Activated CD4-positive, alpha-beta T cell treated with anti-CD3 and anti-CD28 coated beads, Interleukin-2, amount 10 ng/mL, durations not matched to agents 7 days and 5 days (primary cell): ENCODE measurements at regions not wholly inside any gene's neighbourhood (a gene's known extent, or its start where the extent isn't known, plus 50 kb on each side); places are given as distances from the start of the nearest gene placed in this dataset.
"Not testable (repeated sequence)": the region's sequence is repeated elsewhere in the genome, so short reads cannot be mapped to it uniquely, and the experiment has no call there.

Source experiments
- CTCF ChIA-PET: fragments of 350-600 bp; sonication (Branson Sonifier 250); formaldehyde crosslinking; loops from one replicate; lab custom pipeline; 2021; ENCODE audit warnings: antibody characterized with exemption; lab: Charles Lee
- POLR2A ChIA-PET: fragments of 350-600 bp; sonication (Branson Sonifier 250); formaldehyde crosslinking; loops from one replicate; lab custom pipeline; 2021; ENCODE audit warnings: antibody characterized with exemption; lab: Charles Lee
- DNase-seq: peaks from one replicate; pipeline ENCODE4 v3.0.0-alpha.2; 2020
- H3K27ac Mint-ChIP-seq: one replicate; pipeline ENCODE4 v1.8.0; 2021; ENCODE audit warnings: mild to moderate bottlenecking, moderate library complexity, mixed read lengths
- H3K27me3 Mint-ChIP-seq: one replicate; pipeline ENCODE4 v1.8.0; 2021; ENCODE audit warnings: mixed read lengths
- H3K36me3 Mint-ChIP-seq: one replicate; pipeline ENCODE4 v1.8.0; 2021; ENCODE audit warnings: low read depth, mixed read lengths
- H3K4me1 Mint-ChIP-seq: one replicate; pipeline ENCODE4 v1.8.0; 2021; ENCODE audit warnings: mixed read lengths
- H3K4me3 Mint-ChIP-seq: one replicate; pipeline ENCODE4 v1.8.0; 2021; ENCODE audit warnings: mild to moderate bottlenecking, moderate library complexity, mixed read lengths
- H3K9me3 Mint-ChIP-seq: one replicate; pipeline ENCODE4 v1.8.0; 2021; ENCODE audit warnings: mixed read lengths

GRCh38 chr2:22942441-22942840, 442.5 kb upstream of the KLHL29 start:
- CTCF ChIA-PET, result no interaction called here

GRCh38 chr2:22944143-22944542, 440.8 kb upstream of the KLHL29 start:
- Mint-ChIP-seq H3K27ac (no peak overlapping the region), H3K9me3 (no peaks in the 10 kb centered on the region), H3K4me3 (no peak overlapping the region), H3K4me1 (no peaks in the 10 kb centered on the region), H3K36me3 (no peaks in the 10 kb centered on the region), H3K27me3 (no peaks in the 10 kb centered on the region)
- CTCF ChIA-PET, result no interaction called here
- POLR2A ChIA-PET, result no interaction called here
- DNase-seq, result no peak

More at GRCh38 chr2:22942441-22942840, 442.5 kb upstream of the KLHL29 start:
- Mint-ChIP-seq H3K27me3 (peaks cover 1% of the 10 kb centered on the region), H3K27ac (no peak overlapping the region), H3K4me1 (no peaks in the 10 kb centered on the region), H3K4me3 (no peak overlapping the region), H3K9me3 (no peaks in the 10 kb centered on the region), H3K36me3 (no peaks in the 10 kb centered on the region)
- no peak for DNase-seq
- POLR2A ChIA-PET, result no interaction called here

GRCh38 chr2:22946553-22946952, 438.4 kb upstream of the KLHL29 start:
- no peak overlapping the region for H3K4me3 Mint-ChIP-seq
- DNase-seq, result no peak
- no peak overlapping the region for H3K27ac Mint-ChIP-seq
- H3K36me3 Mint-ChIP-seq, result no peaks in the 10 kb centered on the region
- no peaks in the 10 kb centered on the region for H3K9me3 Mint-ChIP-seq
- ChIA-PET CTCF (no interaction called here), POLR2A (no interaction called here)
- no peaks in the 10 kb centered on the region for H3K4me1 Mint-ChIP-seq
- H3K27me3 Mint-ChIP-seq, result no peaks in the 10 kb centered on the region

- DNase-seq, result no peak
- ChIA-PET POLR2A (no interaction called here), CTCF (no interaction called here)
- H3K4me1 Mint-ChIP-seq, result no peaks in the 10 kb centered on the region
- no peaks in the 10 kb centered on the region for H3K9me3 Mint-ChIP-seq
- no peak overlapping the region for H3K4me3 Mint-ChIP-seq
- no peak overlapping the region for H3K27ac Mint-ChIP-seq
- H3K27me3 Mint-ChIP-seq, result no peaks in the 10 kb centered on the region
- no peaks in the 10 kb centered on the region for H3K36me3 Mint-ChIP-seq
Observed at GRCh38 chr2:22947741-22948140, 437.2 kb upstream of the KLHL29 start.

- H3K4me1 Mint-ChIP-seq, result no peaks in the 10 kb centered on the region
- no peak overlapping the region for H3K4me3 Mint-ChIP-seq
Observed at GRCh38 chr2:22950431-22950830, 434.5 kb upstream of the KLHL29 start.

GRCh38 chr2:22952656-22953225, 432.2 kb upstream of the KLHL29 start:
- H3K4me1 Mint-ChIP-seq, result no peaks in the 10 kb centered on the region
- H3K9me3 Mint-ChIP-seq, result no peaks in the 10 kb centered on the region
- DNase-seq, result no peak
- ChIA-PET POLR2A (interaction anchor here (0.6 kb wide), 1 partner anchor 1137 kb away, joined by 3 read pairs; no protein-coding TSS in a partner anchor), CTCF (no interaction called here)
- no peaks in the 10 kb centered on the region for H3K36me3 Mint-ChIP-seq
- no peak overlapping the region for H3K27ac Mint-ChIP-seq
- no peaks in the 10 kb centered on the region for H3K27me3 Mint-ChIP-seq
- H3K4me3 Mint-ChIP-seq, result no peak overlapping the region

More at GRCh38 chr2:22950431-22950830, 434.5 kb upstream of the KLHL29 start:
- Mint-ChIP-seq H3K27me3 (no peaks in the 10 kb centered on the region), H3K27ac (no peak overlapping the region), H3K9me3 (no peaks in the 10 kb centered on the region), H3K36me3 (no peaks in the 10 kb centered on the region)
- CTCF ChIA-PET, result no interaction called here
- POLR2A ChIA-PET, result no interaction called here
- DNase-seq, result no peak

- Mint-ChIP-seq H3K9me3 (no peaks in the 10 kb centered on the region), H3K36me3 (no peaks in the 10 kb centered on the region), H3K27ac (no peak overlapping the region), H3K4me1 (no peaks in the 10 kb centered on the region), H3K4me3 (no peak overlapping the region), H3K27me3 (no peaks in the 10 kb centered on the region)
- DNase-seq, result no peak
- ChIA-PET CTCF (interaction anchor here (0.5 kb wide), 1 partner anchor 36 kb away, joined by 3 read pairs; no protein-coding TSS in a partner anchor), POLR2A (no interaction called here)
Observed at GRCh38 chr2:22957446-22957845, 427.5 kb upstream of the KLHL29 start.

GRCh38 chr2:22958308-22958707, 426.7 kb upstream of the KLHL29 start:
- Mint-ChIP-seq H3K27ac (no peak overlapping the region), H3K27me3 (no peaks in the 10 kb centered on the region), H3K36me3 (no peaks in the 10 kb centered on the region), H3K4me3 (no peak overlapping the region), H3K4me1 (no peaks in the 10 kb centered on the region), H3K9me3 (no peaks in the 10 kb centered on the region)
- DNase-seq, result no peak
- ChIA-PET CTCF (no interaction called here), POLR2A (no interaction called here)

- H3K36me3 Mint-ChIP-seq, result no peaks in the 10 kb centered on the region
- no peaks in the 10 kb centered on the region for H3K27me3 Mint-ChIP-seq
- ChIA-PET CTCF (no interaction called here), POLR2A (no interaction called here)
- DNase-seq, result no peak
- H3K4me1 Mint-ChIP-seq, result no peaks in the 10 kb centered on the region
- H3K9me3 Mint-ChIP-seq, result no peaks in the 10 kb centered on the region
- H3K4me3 Mint-ChIP-seq, result no peak overlapping the region
- no peak overlapping the region for H3K27ac Mint-ChIP-seq
Observed at GRCh38 chr2:22967756-22968155, 417.2 kb upstream of the KLHL29 start.

- Mint-ChIP-seq H3K27me3 (no peaks in the 10 kb centered on the region), H3K4me1 (no peaks in the 10 kb centered on the region), H3K27ac (no peak overlapping the region), H3K9me3 (no peaks in the 10 kb centered on the region), H3K36me3 (no peaks in the 10 kb centered on the region), H3K4me3 (no peak overlapping the region)
- DNase-seq, result no peak
- POLR2A ChIA-PET, result no interaction called here
- CTCF ChIA-PET, result no interaction called here
Observed at GRCh38 chr2:22970284-22970975, 414.5 kb upstream of the KLHL29 start.

- Mint-ChIP-seq H3K36me3 (no peaks in the 10 kb centered on the region), H3K27ac (no peak overlapping the region), H3K4me1 (no peaks in the 10 kb centered on the region), H3K9me3 (no peaks in the 10 kb centered on the region), H3K4me3 (no peak overlapping the region), H3K27me3 (no peaks in the 10 kb centered on the region)
- no peak for DNase-seq
- ChIA-PET POLR2A (no interaction called here), CTCF (no interaction called here)
Observed at GRCh38 chr2:22970991-22971390, 414.0 kb upstream of the KLHL29 start.

GRCh38 chr2:22981785-22982184, 403.2 kb upstream of the KLHL29 start:
- no peaks in the 10 kb centered on the region for H3K36me3 Mint-ChIP-seq
- no peaks in the 10 kb centered on the region for H3K4me1 Mint-ChIP-seq
- POLR2A ChIA-PET, result no interaction called here
- no peak for DNase-seq
- H3K27me3 Mint-ChIP-seq, result no peaks in the 10 kb centered on the region
- peaks cover 3% of the 10 kb centered on the region for H3K9me3 Mint-ChIP-seq
- CTCF ChIA-PET, result no interaction called here
- H3K4me3 Mint-ChIP-seq, result no peak overlapping the region
- no peak overlapping the region for H3K27ac Mint-ChIP-seq

- CTCF ChIA-PET, H3K27me3 Mint-ChIP-seq, POLR2A ChIA-PET: not testable (repeated sequence)
Observed at GRCh38 chr2:22984152-22984551, 400.8 kb upstream of the KLHL29 start.

GRCh38 chr2:22990246-22990645, 394.7 kb upstream of the KLHL29 start:
- Mint-ChIP-seq H3K9me3 (no peaks in the 10 kb centered on the region), H3K27me3 (no peaks in the 10 kb centered on the region), H3K36me3 (no peaks in the 10 kb centered on the region), H3K27ac (no peak overlapping the region), H3K4me1 (no peaks in the 10 kb centered on the region), H3K4me3 (no peak overlapping the region)
- DNase-seq, result no peak
- CTCF ChIA-PET, result no interaction called here
- POLR2A ChIA-PET, result no interaction called here

More at GRCh38 chr2:22984152-22984551, 400.8 kb upstream of the KLHL29 start:
- not testable (repeated sequence) for DNase-seq, H3K27ac Mint-ChIP-seq, H3K4me3 Mint-ChIP-seq, H3K36me3 Mint-ChIP-seq, H3K4me1 Mint-ChIP-seq, H3K9me3 Mint-ChIP-seq
